Pancreas (tissue), 10 donors: ENCODE measurements at regions not wholly inside any gene's neighbourhood (a gene's known extent, or its start where the extent isn't known, plus 50 kb on each side); places are given as distances from the start of the nearest gene placed in this dataset.

ENCODE experiments used
- ATAC-seq, 4 donors: fragments of 200-7000 bp; cut with Tn5 transposase; one replicate each; pipeline versions ENCODE4 v1.8.0 to v1.9.1; 2020; ENCODE audit warnings: mild to moderate bottlenecking in 4 of 4, moderate library complexity in 4 of 4
- DNase-seq, 6 donors: peaks; one replicate each; pipeline ENCODE4 v3.0.0-alpha.2; 2020
- FAIRE-seq: peaks from 2 replicates; lab custom pipeline; 2012; peaks lifted over from hg19 to GRCh38; lab: Jason Lieb, UNC
- H3K27ac ChIP-seq, 4 donors: fragments of 200-600 bp; sonication (generic); 1 replicate in 3 of 4; 2 replicates in 1 of 4; pipeline versions ENCODE4 v1.5.0 to v1.8.0; 2020
- H3K27me3 ChIP-seq, 4 donors: fragments of 200-600 bp; one replicate each; pipeline ENCODE4 v1.8.0; 2021
- H3K36me3 ChIP-seq, 3 donors: fragments of 200-600 bp; sonication (generic) in 1 of 3; one replicate each; pipeline versions ENCODE4 v1.5.0 to v1.8.0; 2020 to 2021
- H3K4me1 ChIP-seq, 3 donors: fragments of 200-600 bp; one replicate each; pipeline ENCODE4 v1.8.0; 2021
- H3K4me3 ChIP-seq, 4 donors: fragments of 200-600 bp; sonication (generic) in 2 of 4; one replicate each; pipeline versions ENCODE4 v1.5.0 to v1.8.0; 2020 to 2021
- H3K9me3 ChIP-seq, 4 donors: fragments of 200-600 bp; one replicate each; pipeline ENCODE4 v1.8.0; 2021
- WGBS, 2 donors: extraction: QIAGEN DNeasy Blood & Tissue Kit; methylation state at CpG; one replicate each; pipeline ENCODE4 v1.1.7; 2013; 5-methylcytosine and 5-hydroxymethylcytosine counted together
- intact Hi-C, 3 donors: fragments of 100-400 bp; cut with DNase I; formaldehyde crosslinking; loops; one replicate each; pipeline versions ENCODE4 v1.11.1 to v1.14.2; 2022
- TF ChIP-seq, protein P1 (sequence below), 4 donors: fragments of 200-600 bp; sonication (generic) in 3 of 4; IDR thresholded peaks; one replicate each; pipeline versions ENCODE4 v1.5.0 to v1.8.0; 2021; ENCODE audit warnings: antibody characterized with exemption in 4 of 4
- donor health status: healthy with polysubstance abuse.
- donor health status: DM: no; HTN: no; CAD: no; lungs with moderate emphysema.
- donor health status: DM: no; HTN: no; CAD: no.
- donor health status: control.
- donor health status: control.
- donor health status: Bipolar disorder and iron deficiency.
- donor health status: DM: yes; HTN: yes; CAD: no.
- donor health status: DM: no; HTN: no; CAD: no.
- donor health status: DM: no; HTN: no; CAD: no.
- donor health status: DM: yes; HTN: yes; CAD: no.

DNA sequence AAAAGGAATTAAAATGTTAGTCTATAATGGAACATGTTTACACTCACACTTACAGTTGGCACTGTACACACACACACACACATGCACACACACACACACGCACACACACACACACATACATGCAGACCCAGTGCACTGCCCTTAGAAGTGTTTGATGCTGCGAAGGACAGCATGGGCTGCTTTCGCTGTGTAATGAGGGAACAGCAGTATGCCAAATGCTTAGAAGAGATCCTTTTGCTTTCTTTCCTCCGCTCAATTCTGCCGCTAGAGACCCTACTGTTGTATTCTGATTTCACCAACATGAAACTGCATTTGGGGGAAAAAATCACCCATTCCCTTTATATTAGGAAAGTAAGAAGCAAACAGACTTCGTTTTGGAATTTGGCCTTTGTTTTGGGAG, 217.9 kb downstream of the ENGASE start:
- ATAC-seq (no peak), FAIRE-seq (no peak), DNase-seq (no peak)
- WGBS, 2 donors: 65 to 72% methylated on average over 6 of the region's 6 CpGs
- TF ChIP-seq, protein P1, sequence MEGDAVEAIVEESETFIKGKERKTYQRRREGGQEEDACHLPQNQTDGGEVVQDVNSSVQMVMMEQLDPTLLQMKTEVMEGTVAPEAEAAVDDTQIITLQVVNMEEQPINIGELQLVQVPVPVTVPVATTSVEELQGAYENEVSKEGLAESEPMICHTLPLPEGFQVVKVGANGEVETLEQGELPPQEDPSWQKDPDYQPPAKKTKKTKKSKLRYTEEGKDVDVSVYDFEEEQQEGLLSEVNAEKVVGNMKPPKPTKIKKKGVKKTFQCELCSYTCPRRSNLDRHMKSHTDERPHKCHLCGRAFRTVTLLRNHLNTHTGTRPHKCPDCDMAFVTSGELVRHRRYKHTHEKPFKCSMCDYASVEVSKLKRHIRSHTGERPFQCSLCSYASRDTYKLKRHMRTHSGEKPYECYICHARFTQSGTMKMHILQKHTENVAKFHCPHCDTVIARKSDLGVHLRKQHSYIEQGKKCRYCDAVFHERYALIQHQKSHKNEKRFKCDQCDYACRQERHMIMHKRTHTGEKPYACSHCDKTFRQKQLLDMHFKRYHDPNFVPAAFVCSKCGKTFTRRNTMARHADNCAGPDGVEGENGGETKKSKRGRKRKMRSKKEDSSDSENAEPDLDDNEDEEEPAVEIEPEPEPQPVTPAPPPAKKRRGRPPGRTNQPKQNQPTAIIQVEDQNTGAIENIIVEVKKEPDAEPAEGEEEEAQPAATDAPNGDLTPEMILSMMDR (IDR thresholded peaks at IDR 0.05): no peak
- H3K9me3 ChIP-seq: no peaks in the 10 kb centered on the region
- peaks cover 0 to 5% (median 0%) of the 10 kb centered on the region in 4 donors for H3K27me3 ChIP-seq
- intact Hi-C loops: no loop called here
- no peaks in the 10 kb centered on the region for H3K4me1 ChIP-seq
- H3K27ac ChIP-seq: no peak overlapping the region
- no peaks in the 10 kb centered on the region for H3K36me3 ChIP-seq
- no peak overlapping the region for H3K4me3 ChIP-seq

DNA sequence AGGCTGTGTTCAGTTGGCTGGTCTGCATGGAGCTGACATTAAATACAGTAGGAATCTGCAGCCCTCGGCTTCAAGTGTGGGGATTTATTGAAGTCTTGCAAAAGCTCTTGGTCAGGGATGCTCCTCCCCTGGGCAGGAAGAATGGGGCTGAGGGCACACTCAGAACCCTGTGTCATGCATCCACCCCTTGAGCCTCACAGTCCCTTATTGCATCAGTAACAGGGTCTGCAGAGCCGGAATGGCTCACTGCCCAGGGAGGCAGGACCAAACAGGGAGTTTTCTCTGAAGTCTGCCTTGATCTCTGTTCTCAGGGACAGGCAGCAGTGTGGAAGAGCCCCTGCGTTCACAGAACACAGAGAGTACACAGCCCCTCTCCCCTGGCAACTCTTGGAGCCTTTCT, 216.8 kb downstream of the ENGASE start:
- no peaks in the 10 kb centered on the region for H3K36me3 ChIP-seq
- no peak overlapping the region for H3K4me3 ChIP-seq
- no peaks in the 10 kb centered on the region for H3K9me3 ChIP-seq
- intact Hi-C loops: no loop called here
- no peaks in the 10 kb centered on the region for H3K4me1 ChIP-seq
- H3K27ac ChIP-seq: no peak overlapping the region
- 36 to 47% methylated on average over 3 of the region's 3 CpGs for WGBS, 2 donors
- DNase-seq: no peak
- TF ChIP-seq, protein P1 (IDR thresholded peaks at IDR 0.05): no peak
- peaks cover 0 to 5% (median 0%) of the 10 kb centered on the region in 4 donors for H3K27me3 ChIP-seq
- FAIRE-seq: no peak
- no peak for ATAC-seq

DNA sequence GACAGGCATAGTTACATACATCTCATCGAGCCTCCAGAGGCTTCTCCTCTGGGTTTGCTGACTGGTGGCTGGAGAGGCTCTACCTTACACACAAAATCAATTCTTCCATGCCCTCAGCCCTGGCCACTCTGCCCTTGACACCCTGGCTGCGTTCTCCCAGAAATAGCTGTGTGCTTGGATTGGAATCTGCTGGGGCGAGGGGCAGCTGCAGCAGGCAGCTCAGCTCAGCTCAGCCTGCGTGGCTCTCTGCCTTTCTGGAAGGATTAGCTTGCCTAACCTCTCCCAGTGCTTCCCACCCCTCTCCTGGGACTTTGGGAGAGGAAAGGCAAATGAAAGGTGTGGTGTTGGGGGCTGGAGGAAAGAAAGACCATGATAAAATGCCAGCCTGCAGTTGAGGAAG, 216.1 kb downstream of the ENGASE start:
- Histone ChIP-seq H3K9me3 (no peaks in the 10 kb centered on the region), H3K4me1 (no peaks in the 10 kb centered on the region), H3K4me3 (no peak overlapping the region), H3K36me3 (no peaks in the 10 kb centered on the region), H3K27ac (no peak overlapping the region), H3K27me3 (peaks cover 0 to 5% (median 0%) of the 10 kb centered on the region in 4 donors)
- TF ChIP-seq, protein P1 (IDR thresholded peaks at IDR 0.05): no peak
- ATAC-seq (no peak), DNase-seq (no peak), FAIRE-seq (no peak)
- intact Hi-C loops: no loop called here
- WGBS, 2 donors: 45 to 51% methylated on average over 4 of the region's 4 CpGs

DNA sequence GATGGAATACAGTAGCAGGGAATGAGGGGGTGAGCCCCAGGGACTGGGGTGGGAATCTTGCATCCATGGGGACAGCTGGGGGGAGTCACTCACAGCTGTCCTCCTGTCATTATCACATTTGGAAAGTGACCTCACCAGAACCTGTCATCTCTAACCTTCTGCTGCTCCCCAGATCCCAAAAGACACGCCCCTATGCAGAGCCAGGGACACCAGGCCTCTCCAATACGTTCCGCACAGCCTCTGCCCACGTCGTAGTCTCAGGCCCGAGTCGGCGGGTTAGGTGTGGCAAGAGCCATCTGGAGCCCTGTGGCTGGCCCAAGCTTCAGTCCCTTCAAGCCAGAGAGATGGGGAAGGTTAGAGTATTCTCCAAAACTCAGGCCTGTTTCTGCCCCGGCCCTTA, 214.3 kb downstream of the ENGASE start:
- DNase-seq (no peak), FAIRE-seq (no peak), ATAC-seq (no peak)
- intact Hi-C loops: no loop called here
- no peaks in the 10 kb centered on the region for H3K9me3 ChIP-seq
- TF ChIP-seq, protein P1 (IDR thresholded peaks at IDR 0.05): no peak
- WGBS, 2 donors: 64 to 70% methylated on average over 9 of the region's 9 CpGs
- H3K36me3 ChIP-seq: no peaks in the 10 kb centered on the region
- no peak overlapping the region for H3K4me3 ChIP-seq
- H3K27me3 ChIP-seq: peaks cover 0 to 8% (median 0%) of the 10 kb centered on the region in 4 donors
- no peaks in the 10 kb centered on the region for H3K4me1 ChIP-seq
- no peak overlapping the region for H3K27ac ChIP-seq

DNA sequence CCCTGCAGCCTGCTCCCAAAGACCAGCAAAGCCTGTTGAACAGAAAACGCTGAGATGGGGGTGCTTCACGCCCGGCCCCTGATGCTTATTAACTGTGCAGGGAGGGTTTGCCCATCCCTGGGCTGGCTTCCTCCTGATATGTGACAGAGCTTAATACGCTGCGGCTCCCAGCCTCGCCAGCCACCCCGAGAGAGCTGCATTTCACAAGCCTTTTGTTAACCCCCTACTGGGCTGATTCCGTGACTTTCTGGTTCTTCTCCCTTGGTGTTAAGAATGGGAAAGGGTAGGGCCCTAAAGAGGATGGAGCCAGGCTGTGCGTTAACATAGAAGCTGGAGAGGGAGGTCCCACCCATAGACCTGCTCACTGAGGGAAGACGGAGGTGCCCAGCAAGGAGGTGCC, 211.8 kb downstream of the ENGASE start:
- no peak overlapping the region for H3K27ac ChIP-seq
- H3K9me3 ChIP-seq: no peaks in the 10 kb centered on the region
- FAIRE-seq (no peak), ATAC-seq (no peak), DNase-seq (no peak)
- H3K4me3 ChIP-seq: no peak overlapping the region
- WGBS, 2 donors: 14 to 17% methylated on average over 10 of the region's 10 CpGs
- TF ChIP-seq, protein P1 (IDR thresholded peaks at IDR 0.05): no peak
- H3K4me1 ChIP-seq: no peaks in the 10 kb centered on the region
- no peaks in the 10 kb centered on the region for H3K36me3 ChIP-seq
- intact Hi-C loops: no loop called here
- H3K27me3 ChIP-seq: peaks cover 0 to 13% (median 0%) of the 10 kb centered on the region in 4 donors
